ENCODE measurements at regions not wholly inside any gene's neighbourhood (a gene's known extent, or its start where the extent isn't known, plus 50 kb on each side); places are given as distances from the start of the nearest gene placed in this dataset.

DNA sequence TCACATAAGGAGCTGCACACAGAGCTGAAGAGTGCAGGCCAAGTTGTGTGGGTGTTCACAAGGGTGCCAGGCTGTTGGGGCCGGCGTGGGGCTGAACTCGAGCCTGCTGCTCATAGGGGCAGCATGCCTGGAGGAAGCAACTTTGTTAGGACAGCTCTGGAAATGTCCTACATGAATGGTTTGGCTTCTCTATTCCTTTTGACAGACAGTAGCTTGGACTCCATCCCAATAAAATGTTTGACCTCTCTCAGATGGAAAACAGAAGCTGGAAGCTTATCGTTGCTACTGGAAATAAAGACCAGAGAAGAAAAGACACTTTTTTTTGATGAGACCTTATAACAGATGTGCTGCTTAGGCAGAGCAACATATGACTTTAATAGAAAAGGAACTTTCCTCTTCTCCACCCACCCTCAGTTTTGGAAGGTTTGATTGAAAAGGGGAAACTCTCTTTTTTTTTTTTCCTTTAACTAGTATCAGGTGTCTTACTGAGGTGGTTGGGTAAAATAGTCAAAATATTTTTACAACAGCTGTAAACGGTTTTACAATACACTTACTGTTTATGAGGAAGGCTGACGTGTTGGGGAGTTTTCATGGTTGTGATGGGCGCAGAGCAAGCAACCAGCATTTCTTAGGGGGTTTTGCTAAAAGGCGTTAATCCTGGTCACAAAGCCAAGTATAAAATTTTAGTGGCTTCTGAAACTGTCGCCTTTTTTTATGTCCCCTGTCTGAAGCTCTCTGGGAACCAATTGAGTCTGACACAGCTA, 80.7 kb upstream of the EEF1E1 start:
- H3K27me3 Mint-ChIP-seq = peaks cover 33% of the 10 kb centered on the region
- POLR2A ChIA-PET = interaction anchor here (0.6 kb wide), 1 partner anchor 1860 kb away, joined by 3 read pairs; no protein-coding TSS in a partner anchor
- no peak overlapping the region for H3K27ac Mint-ChIP-seq
- Histone ChIP-seq H3K27ac (ENCODE audit: low read depth in 1 of 2, low read length in 2 of 2) (no peak overlapping the region), H3K9me3 (ENCODE audit: control insufficient read depth in 1 of 2, insufficient read depth in 1 of 2, low read length in 2 of 2) (no peaks in the 10 kb centered on the region), H3K36me3 (ENCODE audit: insufficient read depth, low read length) (no peaks in the 10 kb centered on the region), H3K27me3 (ENCODE audit: control insufficient read depth in 1 of 2, insufficient read depth in 2 of 2, low read length in 2 of 2) (peaks cover 0 to 4% of the 10 kb centered on the region in 2 experiments), H3K4me1 (ENCODE audit: insufficient read depth, low read length) (no peaks in the 10 kb centered on the region), H3K4me3 (ENCODE audit: low read length) (no peak overlapping the region)
- intact Hi-C loops (cut with DNase I, micrococcal nuclease) = no loop called here
- no peak for DNase-seq
- TF ChIP-seq, protein P1, sequence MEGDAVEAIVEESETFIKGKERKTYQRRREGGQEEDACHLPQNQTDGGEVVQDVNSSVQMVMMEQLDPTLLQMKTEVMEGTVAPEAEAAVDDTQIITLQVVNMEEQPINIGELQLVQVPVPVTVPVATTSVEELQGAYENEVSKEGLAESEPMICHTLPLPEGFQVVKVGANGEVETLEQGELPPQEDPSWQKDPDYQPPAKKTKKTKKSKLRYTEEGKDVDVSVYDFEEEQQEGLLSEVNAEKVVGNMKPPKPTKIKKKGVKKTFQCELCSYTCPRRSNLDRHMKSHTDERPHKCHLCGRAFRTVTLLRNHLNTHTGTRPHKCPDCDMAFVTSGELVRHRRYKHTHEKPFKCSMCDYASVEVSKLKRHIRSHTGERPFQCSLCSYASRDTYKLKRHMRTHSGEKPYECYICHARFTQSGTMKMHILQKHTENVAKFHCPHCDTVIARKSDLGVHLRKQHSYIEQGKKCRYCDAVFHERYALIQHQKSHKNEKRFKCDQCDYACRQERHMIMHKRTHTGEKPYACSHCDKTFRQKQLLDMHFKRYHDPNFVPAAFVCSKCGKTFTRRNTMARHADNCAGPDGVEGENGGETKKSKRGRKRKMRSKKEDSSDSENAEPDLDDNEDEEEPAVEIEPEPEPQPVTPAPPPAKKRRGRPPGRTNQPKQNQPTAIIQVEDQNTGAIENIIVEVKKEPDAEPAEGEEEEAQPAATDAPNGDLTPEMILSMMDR (IDR thresholded peaks at IDR 0.05) = no peak
- no peaks in the 10 kb centered on the region for H3K9me3 Mint-ChIP-seq
- no peak for ATAC-seq (ENCODE audit: poor library complexity)
- H3K4me3 Mint-ChIP-seq = no peak overlapping the region
- CTCF ChIA-PET = no interaction called here
- no peaks in the 10 kb centered on the region for H3K36me3 Mint-ChIP-seq (ENCODE audit: low read depth)
- no peaks in the 10 kb centered on the region for H3K4me1 Mint-ChIP-seq (ENCODE audit: low read depth)

DNA sequence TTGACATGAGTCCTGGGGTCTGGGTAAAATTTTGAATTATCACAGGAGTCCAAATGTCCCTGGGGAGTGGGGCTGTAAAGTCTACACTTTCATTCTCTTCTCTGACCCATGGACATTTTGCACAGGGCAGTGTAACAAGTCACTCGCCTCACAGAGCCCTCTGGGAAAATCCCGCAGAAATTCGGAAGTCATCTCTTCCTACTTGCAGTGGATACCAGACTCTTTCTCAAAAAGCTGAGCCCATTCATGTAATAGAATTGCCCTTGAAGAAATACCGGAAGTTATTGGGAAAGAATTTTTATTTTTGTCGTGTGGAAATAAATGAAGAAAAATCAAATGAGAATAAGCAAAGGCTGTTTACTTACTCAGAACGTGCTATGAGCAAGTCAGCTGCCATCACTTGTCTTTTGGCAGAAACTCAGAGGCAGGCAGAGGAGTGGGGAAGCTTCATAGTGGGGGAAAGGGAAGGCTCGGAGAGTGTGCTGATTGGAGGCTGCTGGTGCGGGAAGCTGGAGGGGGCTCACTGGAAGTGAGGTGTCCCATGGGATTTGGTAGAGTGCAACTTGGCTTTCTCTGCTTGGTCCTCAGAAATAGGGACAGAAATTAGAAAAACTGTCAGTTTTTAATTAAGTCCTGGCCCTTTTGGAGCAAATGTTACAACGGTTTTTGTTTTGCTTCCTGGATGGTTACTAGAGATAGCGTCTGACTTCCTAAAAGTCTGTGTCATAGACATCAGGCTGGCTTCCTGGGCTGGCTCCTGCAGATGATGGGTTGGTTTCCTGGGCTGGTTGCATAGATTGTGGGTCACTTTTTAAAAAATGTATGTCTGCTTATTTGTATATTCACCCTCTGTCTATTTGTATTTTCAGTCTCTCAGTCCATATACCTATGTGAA, 79.8 kb upstream of the EEF1E1 start:
- H3K4me1 ChIP-seq (ENCODE audit: insufficient read depth, low read length) = no peaks in the 10 kb centered on the region
- Mint-ChIP-seq H3K27ac (no peak overlapping the region), H3K36me3 (ENCODE audit: low read depth) (no peaks in the 10 kb centered on the region), H3K4me3 (no peak overlapping the region), H3K9me3 (no peaks in the 10 kb centered on the region), H3K27me3 (peaks cover 36% of the 10 kb centered on the region), H3K4me1 (ENCODE audit: low read depth) (no peaks in the 10 kb centered on the region)
- TF ChIP-seq, protein P1 (IDR thresholded peaks at IDR 0.05) = no peak
- ChIA-PET POLR2A (interaction anchor here (0.6 kb wide), 1 partner anchor 1859 kb away, joined by 3 read pairs; no protein-coding TSS in a partner anchor), CTCF (no interaction called here)
- H3K36me3 ChIP-seq (ENCODE audit: insufficient read depth, low read length) = no peaks in the 10 kb centered on the region
- DNase-seq = no peak
- ATAC-seq (ENCODE audit: poor library complexity) = no peak
- no peaks in the 10 kb centered on the region for H3K27me3 ChIP-seq (ENCODE audit: control insufficient read depth in 1 of 2, insufficient read depth in 2 of 2, low read length in 2 of 2)
- intact Hi-C loops (cut with DNase I, micrococcal nuclease) = no loop called here
- H3K27ac ChIP-seq (ENCODE audit: low read depth in 1 of 2, low read length in 2 of 2) = no peak overlapping the region
- no peaks in the 10 kb centered on the region for H3K9me3 ChIP-seq (ENCODE audit: control insufficient read depth in 1 of 2, insufficient read depth in 1 of 2, low read length in 2 of 2)
- no peak overlapping the region for H3K4me3 ChIP-seq (ENCODE audit: low read length)

DNA sequence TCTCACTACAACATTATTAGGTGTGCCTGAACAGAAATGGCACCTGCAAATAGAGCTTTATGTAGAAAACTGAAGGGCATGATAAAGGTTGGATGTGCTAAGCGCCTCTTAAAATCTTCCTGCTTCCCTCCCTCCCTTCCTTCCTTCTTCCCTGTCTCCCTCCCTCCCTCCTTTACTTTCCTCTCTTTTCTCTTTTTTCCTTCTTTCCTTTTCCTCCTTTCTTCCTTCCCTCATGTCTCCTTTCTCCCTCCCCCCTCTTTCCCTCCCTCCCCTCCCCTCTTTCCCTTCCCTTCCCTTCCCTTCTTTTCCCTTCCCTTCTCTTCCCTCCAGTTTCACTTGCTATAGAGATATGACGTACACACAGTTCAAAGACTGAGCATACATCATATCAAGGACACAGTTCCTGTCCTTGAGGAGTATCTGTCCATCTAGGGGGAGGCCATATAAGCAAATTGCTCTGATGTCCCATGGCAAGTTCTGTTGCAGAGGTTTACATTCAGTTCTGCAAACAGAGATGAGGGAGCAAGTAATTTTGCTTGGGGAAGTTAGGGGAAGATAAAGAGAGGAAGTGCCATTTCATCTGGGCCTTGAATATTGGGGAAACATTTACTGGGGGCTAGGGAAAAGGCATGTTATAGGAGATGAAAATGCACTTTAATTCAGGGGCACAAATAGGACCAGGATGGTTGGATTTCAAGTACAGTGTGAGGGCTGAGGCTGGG, 79.0 kb upstream of the EEF1E1 start:
- ChIA-PET POLR2A (no interaction called here), CTCF (interaction anchor here (1.2 kb wide), 1 partner anchor 11 kb away, joined by 3 read pairs; no protein-coding TSS in a partner anchor)
- Histone ChIP-seq H3K9me3 (ENCODE audit: control insufficient read depth in 1 of 2, insufficient read depth in 1 of 2, low read length in 2 of 2) (no peaks in the 10 kb centered on the region), H3K36me3 (ENCODE audit: insufficient read depth, low read length) (no peaks in the 10 kb centered on the region), H3K27me3 (ENCODE audit: control insufficient read depth in 1 of 2, insufficient read depth in 2 of 2, low read length in 2 of 2) (peaks cover 0 to 2% of the 10 kb centered on the region in 2 experiments), H3K4me3 (ENCODE audit: low read length) (no peak overlapping the region), H3K27ac (ENCODE audit: low read depth in 1 of 2, low read length in 2 of 2) (no peak overlapping the region), H3K4me1 (ENCODE audit: insufficient read depth, low read length) (no peaks in the 10 kb centered on the region)
- intact Hi-C loops (cut with DNase I, micrococcal nuclease) = no loop called here
- H3K27ac Mint-ChIP-seq = no peak overlapping the region
- TF ChIP-seq, protein P1 (IDR thresholded peaks at IDR 0.05) = no peak
- no peaks in the 10 kb centered on the region for H3K36me3 Mint-ChIP-seq (ENCODE audit: low read depth)
- no peaks in the 10 kb centered on the region for H3K4me1 Mint-ChIP-seq (ENCODE audit: low read depth)
- no peak for DNase-seq
- peaks cover 36% of the 10 kb centered on the region for H3K27me3 Mint-ChIP-seq
- H3K9me3 Mint-ChIP-seq = no peaks in the 10 kb centered on the region
- no peak overlapping the region for H3K4me3 Mint-ChIP-seq
- ATAC-seq (ENCODE audit: poor library complexity) = no peak

All from CD4-positive, alpha-beta T cell (primary cell).